ENCODE measurements at regions not wholly inside any gene's neighbourhood (a gene's known extent, or its start where the extent isn't known, plus 50 kb on each side); places are given as distances from the start of the nearest gene placed in this dataset.

DNA sequence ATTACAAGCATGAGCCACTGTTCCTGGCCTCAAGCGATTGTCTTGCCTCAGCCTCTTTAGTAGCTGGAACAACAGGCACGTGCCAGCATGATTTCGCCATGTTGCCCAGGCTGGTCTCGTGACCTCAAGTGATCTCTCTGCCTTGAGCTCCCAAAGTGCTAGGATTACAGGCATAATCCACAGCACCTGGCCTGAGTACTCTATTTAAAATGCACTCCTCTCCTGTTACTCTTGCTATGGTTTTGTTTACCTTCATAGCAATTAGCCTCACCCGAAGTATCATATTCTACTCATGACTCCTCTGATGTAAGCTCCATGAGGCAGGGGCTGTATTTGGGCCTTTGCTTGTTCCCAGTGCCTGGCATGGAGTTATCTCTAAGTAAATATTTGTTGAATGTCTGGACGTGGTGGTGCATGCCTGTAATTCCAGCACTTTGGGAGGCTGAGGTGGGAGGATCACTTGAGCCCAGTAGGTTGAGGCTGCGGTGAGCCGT lies 92.5 kb upstream of the SLC34A2 start:
- Histone ChIP-seq H2AK5ac (ENCODE audit: low read length) (no peak overlapping the region), H3K14ac (ENCODE audit: low read length) (no peak overlapping the region), H3K4me3 (ENCODE audit: low read depth, low read length) (no peak overlapping the region), H3K27ac (ENCODE audit: low read depth, low read length) (no peak overlapping the region), H3K27me3 (ENCODE audit: insufficient read depth, low read length) (no peaks in the 10 kb centered on the region), H2BK12ac (ENCODE audit: low read length) (no peak overlapping the region), H3K18ac (ENCODE audit: low read length) (no peak overlapping the region), H3K4me1 (ENCODE audit: control insufficient read depth in 1 of 2, insufficient read depth in 2 of 2, low read length in 2 of 2) (no peaks in the 10 kb centered on the region), H4K12ac (ENCODE audit: low read depth, low read length) (no peak overlapping the region), H3K79me2 (ENCODE audit: control insufficient read depth, insufficient read depth, low read length, poor library complexity) (no peaks in the 10 kb centered on the region), H4K8ac (ENCODE audit: low read depth, low read length) (no peak overlapping the region), H2BK120ac (ENCODE audit: insufficient read depth, low read length, poor library complexity) (no peak overlapping the region), H3K79me1 (ENCODE audit: low read length) (no peaks in the 10 kb centered on the region), H3K9me3 (ENCODE audit: insufficient read depth, low read depth, low read length) (no peaks in the 10 kb centered on the region), H3K9ac (ENCODE audit: low read length) (no peak overlapping the region), H3K23ac (ENCODE audit: low read length) (no peak overlapping the region), H2AFZ (ENCODE audit: insufficient read depth, low read length, poor library complexity) (no peak overlapping the region), H3K36me3 (ENCODE audit: control insufficient read depth in 1 of 2, insufficient read depth in 2 of 2, low read length in 2 of 2) (no peaks in the 10 kb centered on the region), H3K4ac (ENCODE audit: low read depth, low read length) (no peak overlapping the region), H2BK5ac (ENCODE audit: low read depth, low read length, poor library complexity) (no peak overlapping the region), H4K91ac (ENCODE audit: low read depth, low read length) (no peak overlapping the region), H3K4me2 (ENCODE audit: low read length) (no peak overlapping the region)
- WGBS (ENCODE audit: extremely low coverage, insufficient coverage, insufficient read length), result no CpG with 5 or more reads among the region's 8 CpGs
- peak; percentile 97 to 98 for DNase-seq

DNA sequence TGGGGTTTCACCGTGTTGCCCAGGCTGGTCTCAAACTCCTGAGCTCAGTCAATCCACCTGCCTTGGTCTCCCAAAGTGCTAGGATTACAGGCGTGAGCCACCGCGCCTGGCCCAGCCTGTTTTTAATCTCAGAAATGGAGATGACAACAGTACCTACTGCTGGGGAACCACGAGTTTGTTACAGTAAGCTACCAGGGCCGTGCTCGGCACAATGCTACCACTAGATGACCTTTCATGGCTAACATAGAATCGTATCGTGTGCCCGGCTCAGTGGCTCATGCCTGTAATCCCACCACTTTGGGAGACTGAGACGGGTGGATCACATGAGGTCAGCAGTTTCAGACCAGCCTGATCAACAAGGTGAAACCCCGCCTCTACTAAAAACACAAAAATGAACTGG lies 90.8 kb upstream of the SLC34A2 start:
- H3K9me3 ChIP-seq (ENCODE audit: insufficient read depth, low read depth, low read length), result no peaks in the 10 kb centered on the region
- no peak overlapping the region for H3K23ac ChIP-seq (ENCODE audit: low read length)
- no peak overlapping the region for H3K4me3 ChIP-seq (ENCODE audit: low read depth, low read length)
- no CpG with 5 or more reads among the region's 12 CpGs for WGBS (ENCODE audit: extremely low coverage, insufficient coverage, insufficient read length)
- H3K27ac ChIP-seq (ENCODE audit: low read depth, low read length), result no peak overlapping the region
- H3K27me3 ChIP-seq (ENCODE audit: insufficient read depth, low read length), result no peaks in the 10 kb centered on the region
- H3K18ac ChIP-seq (ENCODE audit: low read length), result no peak overlapping the region
- H4K12ac ChIP-seq (ENCODE audit: low read depth, low read length), result no peak overlapping the region
- H3K79me2 ChIP-seq (ENCODE audit: control insufficient read depth, insufficient read depth, low read length, poor library complexity), result no peaks in the 10 kb centered on the region
- DNase-seq, result peak in 1 of 2 donors; percentile 17
- peaks cover 0 to 5% of the 10 kb centered on the region in 2 experiments for H3K4me1 ChIP-seq (ENCODE audit: control insufficient read depth in 1 of 2, insufficient read depth in 2 of 2, low read length in 2 of 2)
- H4K8ac ChIP-seq (ENCODE audit: low read depth, low read length), result no peak overlapping the region
- no peak overlapping the region for H2BK12ac ChIP-seq (ENCODE audit: low read length)
- H3K14ac ChIP-seq (ENCODE audit: low read length), result no peak overlapping the region
- H2AFZ ChIP-seq (ENCODE audit: insufficient read depth, low read length, poor library complexity), result no peak overlapping the region
- no peak overlapping the region for H3K4me2 ChIP-seq (ENCODE audit: low read length)
- H4K91ac ChIP-seq (ENCODE audit: low read depth, low read length), result no peak overlapping the region
- H3K36me3 ChIP-seq (ENCODE audit: control insufficient read depth in 1 of 2, insufficient read depth in 2 of 2, low read length in 2 of 2), result no peaks in the 10 kb centered on the region
- no peak overlapping the region for H2BK120ac ChIP-seq (ENCODE audit: insufficient read depth, low read length, poor library complexity)
- no peak overlapping the region for H2BK5ac ChIP-seq (ENCODE audit: low read depth, low read length, poor library complexity)
- H2AK5ac ChIP-seq (ENCODE audit: low read length), result no peak overlapping the region
- H3K4ac ChIP-seq (ENCODE audit: low read depth, low read length), result no peak overlapping the region
- no peaks in the 10 kb centered on the region for H3K79me1 ChIP-seq (ENCODE audit: low read length)
- no peak overlapping the region for H3K9ac ChIP-seq (ENCODE audit: low read length)

- H3K79me2 ChIP-seq (ENCODE audit: control insufficient read depth, insufficient read depth, low read length, poor library complexity), result no peaks in the 10 kb centered on the region
- H3K36me3 ChIP-seq (ENCODE audit: control insufficient read depth in 1 of 2, insufficient read depth in 2 of 2, low read length in 2 of 2), result no peaks in the 10 kb centered on the region
- H3K4ac ChIP-seq (ENCODE audit: low read depth, low read length), result no peak overlapping the region
- no peak overlapping the region for H2BK12ac ChIP-seq (ENCODE audit: low read length)
- H3K9me3 ChIP-seq (ENCODE audit: insufficient read depth, low read depth, low read length), result no peaks in the 10 kb centered on the region
- H2AFZ ChIP-seq (ENCODE audit: insufficient read depth, low read length, poor library complexity), result no peak overlapping the region
- H4K91ac ChIP-seq (ENCODE audit: low read depth, low read length), result no peak overlapping the region
- H3K27ac ChIP-seq (ENCODE audit: low read depth, low read length), result no peak overlapping the region
- no peak overlapping the region for H2BK120ac ChIP-seq (ENCODE audit: insufficient read depth, low read length, poor library complexity)
- WGBS (ENCODE audit: extremely low coverage, insufficient coverage, insufficient read length), result no CpG with 5 or more reads among the region's 2 CpGs
- no peak overlapping the region for H3K18ac ChIP-seq (ENCODE audit: low read length)
- H3K23ac ChIP-seq (ENCODE audit: low read length), result no peak overlapping the region
- no peak overlapping the region for H4K12ac ChIP-seq (ENCODE audit: low read depth, low read length)
- no peak overlapping the region for H3K14ac ChIP-seq (ENCODE audit: low read length)
- H3K4me2 ChIP-seq (ENCODE audit: low read length), result no peak overlapping the region
- no peaks in the 10 kb centered on the region for H3K27me3 ChIP-seq (ENCODE audit: insufficient read depth, low read length)
- H3K9ac ChIP-seq (ENCODE audit: low read length), result peak overlapping the region; percentile 28
- H2AK5ac ChIP-seq (ENCODE audit: low read length), result no peak overlapping the region
- DNase-seq, result no peak
- H4K8ac ChIP-seq (ENCODE audit: low read depth, low read length), result no peak overlapping the region
- no peak overlapping the region for H2BK5ac ChIP-seq (ENCODE audit: low read depth, low read length, poor library complexity)
- no peaks in the 10 kb centered on the region for H3K79me1 ChIP-seq (ENCODE audit: low read length)
- peaks cover 0 to 5% of the 10 kb centered on the region in 2 experiments for H3K4me1 ChIP-seq (ENCODE audit: control insufficient read depth in 1 of 2, insufficient read depth in 2 of 2, low read length in 2 of 2)
- no peak overlapping the region for H3K4me3 ChIP-seq (ENCODE audit: low read depth, low read length)
Measured at GRCh38 chr4:25567253-25567652, 88.4 kb upstream of the SLC34A2 start.

- no peaks in the 10 kb centered on the region for H3K79me1 ChIP-seq (ENCODE audit: low read length)
- no peak overlapping the region for H2BK12ac ChIP-seq (ENCODE audit: low read length)
- no peak overlapping the region for H3K4me3 ChIP-seq (ENCODE audit: low read depth, low read length)
- no peaks in the 10 kb centered on the region for H3K9me3 ChIP-seq (ENCODE audit: insufficient read depth, low read depth, low read length)
- peaks cover 0 to 5% of the 10 kb centered on the region in 2 experiments for H3K4me1 ChIP-seq (ENCODE audit: control insufficient read depth in 1 of 2, insufficient read depth in 2 of 2, low read length in 2 of 2)
- no peak overlapping the region for H4K91ac ChIP-seq (ENCODE audit: low read depth, low read length)
- H3K9ac ChIP-seq (ENCODE audit: low read length), result no peak overlapping the region
- H4K8ac ChIP-seq (ENCODE audit: low read depth, low read length), result no peak overlapping the region
- H3K27me3 ChIP-seq (ENCODE audit: insufficient read depth, low read length), result no peaks in the 10 kb centered on the region
- no peak overlapping the region for H3K27ac ChIP-seq (ENCODE audit: low read depth, low read length)
- H3K36me3 ChIP-seq (ENCODE audit: control insufficient read depth in 1 of 2, insufficient read depth in 2 of 2, low read length in 2 of 2), result no peaks in the 10 kb centered on the region
- no peak overlapping the region for H2AK5ac ChIP-seq (ENCODE audit: low read length)
- no peak overlapping the region for H3K18ac ChIP-seq (ENCODE audit: low read length)
- H4K12ac ChIP-seq (ENCODE audit: low read depth, low read length), result no peak overlapping the region
- H3K23ac ChIP-seq (ENCODE audit: low read length), result no peak overlapping the region
- H2BK5ac ChIP-seq (ENCODE audit: low read depth, low read length, poor library complexity), result no peak overlapping the region
- H3K14ac ChIP-seq (ENCODE audit: low read length), result no peak overlapping the region
- no peak overlapping the region for H2BK120ac ChIP-seq (ENCODE audit: insufficient read depth, low read length, poor library complexity)
- H3K4ac ChIP-seq (ENCODE audit: low read depth, low read length), result no peak overlapping the region
- no CpG with 5 or more reads among the region's 6 CpGs for WGBS (ENCODE audit: extremely low coverage, insufficient coverage, insufficient read length)
- no peaks in the 10 kb centered on the region for H3K79me2 ChIP-seq (ENCODE audit: control insufficient read depth, insufficient read depth, low read length, poor library complexity)
- no peak for DNase-seq
- no peak overlapping the region for H3K4me2 ChIP-seq (ENCODE audit: low read length)
- no peak overlapping the region for H2AFZ ChIP-seq (ENCODE audit: insufficient read depth, low read length, poor library complexity)
Measured at GRCh38 chr4:25569716-25570115, 85.9 kb upstream of the SLC34A2 start.

Data from trophoblast cell (in vitro differentiated cells and primary cell).